ENCODE measurements at regions not wholly inside any gene's neighbourhood (a gene's known extent, or its start where the extent isn't known, plus 50 kb on each side); places are given as distances from the start of the nearest gene placed in this dataset.
"Not testable (repeated sequence)": the region's sequence is repeated elsewhere in the genome, so short reads cannot be mapped to it uniquely, and the experiment has no call there.

DNA sequence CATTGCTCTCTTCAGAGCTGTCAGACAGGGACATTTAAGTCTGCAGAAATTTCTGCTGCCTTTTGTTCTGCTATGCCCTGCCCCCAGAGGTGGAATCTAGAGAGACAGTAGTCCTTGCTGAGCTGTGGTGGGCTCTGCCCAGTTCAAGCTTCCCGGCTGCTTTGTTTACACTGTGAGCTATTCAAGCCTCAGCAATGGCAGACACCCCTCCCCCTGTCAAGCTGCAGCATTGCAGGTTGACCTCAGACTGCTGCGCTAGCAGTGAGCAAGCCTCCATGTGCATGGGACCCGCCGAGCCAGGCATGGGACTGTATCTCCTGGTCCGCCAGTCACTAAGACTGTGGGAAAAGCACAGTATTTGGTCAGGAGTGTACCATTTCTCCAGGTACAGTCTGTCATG, 53.6 kb upstream of the MAPK10 start:
- H3K4me1 ChIP-seq (ENCODE audit: control insufficient read depth in 1 of 2, insufficient read depth in 1 of 2, low read depth in 1 of 2, low read length in 1 of 2); H3K27ac ChIP-seq; H3K9me3 ChIP-seq; H3K4me3 ChIP-seq (ENCODE audit: low read depth in 1 of 2, low read length in 1 of 2); H3K27me3 ChIP-seq; H3K36me3 ChIP-seq: not testable (repeated sequence)

GRCh38 chr4:86414686-86415085, 54.8 kb upstream of the MAPK10 start:
- no peak overlapping the region for H3K27ac ChIP-seq
- no peaks in the 10 kb centered on the region for H3K4me1 ChIP-seq (ENCODE audit: control insufficient read depth in 1 of 2, insufficient read depth in 1 of 2, low read depth in 1 of 2, low read length in 1 of 2)
- H3K36me3 ChIP-seq, result no peaks in the 10 kb centered on the region
- no peaks in the 10 kb centered on the region for H3K9me3 ChIP-seq
- TF ChIP-seq, protein P1, sequence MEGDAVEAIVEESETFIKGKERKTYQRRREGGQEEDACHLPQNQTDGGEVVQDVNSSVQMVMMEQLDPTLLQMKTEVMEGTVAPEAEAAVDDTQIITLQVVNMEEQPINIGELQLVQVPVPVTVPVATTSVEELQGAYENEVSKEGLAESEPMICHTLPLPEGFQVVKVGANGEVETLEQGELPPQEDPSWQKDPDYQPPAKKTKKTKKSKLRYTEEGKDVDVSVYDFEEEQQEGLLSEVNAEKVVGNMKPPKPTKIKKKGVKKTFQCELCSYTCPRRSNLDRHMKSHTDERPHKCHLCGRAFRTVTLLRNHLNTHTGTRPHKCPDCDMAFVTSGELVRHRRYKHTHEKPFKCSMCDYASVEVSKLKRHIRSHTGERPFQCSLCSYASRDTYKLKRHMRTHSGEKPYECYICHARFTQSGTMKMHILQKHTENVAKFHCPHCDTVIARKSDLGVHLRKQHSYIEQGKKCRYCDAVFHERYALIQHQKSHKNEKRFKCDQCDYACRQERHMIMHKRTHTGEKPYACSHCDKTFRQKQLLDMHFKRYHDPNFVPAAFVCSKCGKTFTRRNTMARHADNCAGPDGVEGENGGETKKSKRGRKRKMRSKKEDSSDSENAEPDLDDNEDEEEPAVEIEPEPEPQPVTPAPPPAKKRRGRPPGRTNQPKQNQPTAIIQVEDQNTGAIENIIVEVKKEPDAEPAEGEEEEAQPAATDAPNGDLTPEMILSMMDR (IDR thresholded peaks at IDR 0.05), result no peak
- no peak overlapping the region for H3K4me3 ChIP-seq (ENCODE audit: low read depth in 1 of 2, low read length in 1 of 2)
- H3K27me3 ChIP-seq, result no peaks in the 10 kb centered on the region

DNA sequence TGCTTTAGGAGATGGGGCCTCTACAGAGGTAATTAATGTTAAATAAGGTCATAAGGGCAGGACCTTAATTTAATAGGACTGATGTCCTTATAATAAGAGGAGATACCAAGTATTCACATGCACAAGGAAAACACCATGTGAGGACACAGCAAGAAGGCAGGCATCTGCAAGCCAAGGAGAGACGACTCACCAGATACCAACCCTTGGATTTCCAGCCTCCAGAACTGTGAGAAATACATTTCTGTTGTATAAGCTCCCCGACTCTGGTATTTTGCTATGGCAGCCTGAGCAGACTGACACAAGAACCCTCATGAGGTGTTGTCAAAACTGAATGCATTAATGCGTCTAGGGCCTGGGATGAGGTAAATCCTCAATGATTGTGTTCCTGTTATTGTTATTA, 56.2 kb upstream of the MAPK10 start:
- Histone ChIP-seq H3K4me1 (ENCODE audit: control insufficient read depth in 1 of 2, insufficient read depth in 1 of 2, low read depth in 1 of 2, low read length in 1 of 2) (no peaks in the 10 kb centered on the region), H3K36me3 (no peaks in the 10 kb centered on the region), H3K4me3 (ENCODE audit: low read depth in 1 of 2, low read length in 1 of 2) (no peak overlapping the region), H3K9me3 (no peaks in the 10 kb centered on the region), H3K27me3 (no peaks in the 10 kb centered on the region), H3K27ac (no peak overlapping the region)
- TF ChIP-seq, protein P1 (IDR thresholded peaks at IDR 0.05), result no peak

- Histone ChIP-seq H3K36me3 (no peaks in the 10 kb centered on the region), H3K27ac (no peak overlapping the region), H3K27me3 (no peaks in the 10 kb centered on the region), H3K4me3 (ENCODE audit: low read depth in 1 of 2, low read length in 1 of 2) (no peak overlapping the region), H3K9me3 (no peaks in the 10 kb centered on the region), H3K4me1 (ENCODE audit: control insufficient read depth in 1 of 2, insufficient read depth in 1 of 2, low read depth in 1 of 2, low read length in 1 of 2) (no peaks in the 10 kb centered on the region)
- TF ChIP-seq, protein P1 (IDR thresholded peaks at IDR 0.05), result no peak
Measured at GRCh38 chr4:86421461-86421860, 61.6 kb upstream of the MAPK10 start.

DNA sequence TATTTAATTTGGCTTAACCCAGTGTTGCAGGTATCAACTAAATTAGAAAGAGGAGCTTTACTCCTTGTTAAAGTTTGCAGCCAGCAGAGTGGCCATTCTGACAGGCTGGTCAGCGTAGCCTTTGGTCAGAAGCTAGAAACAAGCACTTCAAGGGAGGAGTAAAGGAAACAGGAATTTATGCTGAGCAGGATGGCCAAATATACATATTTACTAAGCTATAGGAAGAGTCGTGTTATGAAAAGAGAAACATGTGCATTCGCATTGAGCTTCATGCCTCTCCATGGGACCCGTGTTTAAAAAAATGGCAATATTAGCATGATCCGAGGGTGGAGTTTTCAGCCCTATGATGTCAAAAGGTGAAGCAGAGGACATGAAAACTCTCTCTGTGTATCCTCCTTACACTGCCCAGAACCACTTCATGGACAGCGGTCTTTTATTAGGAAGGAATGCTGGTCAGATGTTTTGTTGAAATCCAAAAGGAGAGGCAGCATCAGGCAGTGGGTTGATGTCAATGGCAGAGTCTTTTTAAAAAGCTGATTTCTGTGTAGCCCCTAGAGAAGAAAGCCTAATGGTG, 71.8 kb upstream of the MAPK10 start:
- Histone ChIP-seq H3K4me3 (ENCODE audit: low read depth in 1 of 2, low read length in 1 of 2) (no peak overlapping the region), H3K27ac (no peak overlapping the region), H3K27me3 (no peaks in the 10 kb centered on the region), H3K9me3 (no peaks in the 10 kb centered on the region), H3K4me1 (ENCODE audit: control insufficient read depth in 1 of 2, insufficient read depth in 1 of 2, low read depth in 1 of 2, low read length in 1 of 2) (no peaks in the 10 kb centered on the region), H3K36me3 (no peaks in the 10 kb centered on the region)
- TF ChIP-seq, protein P1 (IDR thresholded peaks at IDR 0.05), result no peak

DNA sequence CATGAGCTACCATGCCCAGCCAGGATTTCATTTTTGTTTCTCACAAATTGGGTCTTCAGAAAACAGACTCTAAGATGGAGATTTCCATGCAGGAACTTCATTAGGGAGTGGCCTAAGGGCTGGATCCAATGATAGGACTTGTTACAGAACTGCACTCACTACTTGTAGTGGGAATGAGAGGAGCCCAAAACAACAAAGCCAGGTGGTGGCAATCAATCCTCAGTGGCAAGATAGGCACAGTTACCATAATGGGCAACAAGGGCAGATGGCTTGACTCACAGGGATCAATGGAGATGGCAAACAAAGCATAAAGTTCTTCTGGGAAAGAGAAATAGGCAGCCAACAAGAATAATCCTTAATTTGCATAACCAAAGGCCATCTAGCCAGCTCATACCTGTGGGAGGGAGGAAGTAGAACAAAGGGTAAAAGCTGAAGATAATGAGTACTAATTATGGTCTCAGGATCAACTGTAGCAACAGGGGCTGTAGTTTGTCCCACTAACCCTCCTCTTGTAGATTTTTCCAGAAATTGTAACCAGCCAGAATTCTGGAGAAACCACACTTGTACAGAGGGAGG, 72.8 kb upstream of the MAPK10 start:
- Histone ChIP-seq H3K36me3 (no peaks in the 10 kb centered on the region), H3K9me3 (no peaks in the 10 kb centered on the region), H3K4me3 (ENCODE audit: low read depth in 1 of 2, low read length in 1 of 2) (no peak overlapping the region), H3K4me1 (ENCODE audit: control insufficient read depth in 1 of 2, insufficient read depth in 1 of 2, low read depth in 1 of 2, low read length in 1 of 2) (no peaks in the 10 kb centered on the region), H3K27me3 (no peaks in the 10 kb centered on the region), H3K27ac (no peak overlapping the region)
- TF ChIP-seq, protein P1 (IDR thresholded peaks at IDR 0.05), result no peak
